Mesothelial cell of epicardium (in vitro differentiated cells): ENCODE measurements at regions not wholly inside any gene's neighbourhood (a gene's known extent, or its start where the extent isn't known, plus 50 kb on each side); places are given as distances from the start of the nearest gene placed in this dataset.

Source experiments
- DNase-seq, 2 experiments: peaks; one replicate each; pipeline ENCODE4 v3.0.0; 2021; ENCODE audit warnings: low spot score in 2 of 2; ENCODE audit not compliant: unreplicated experiment in 2 of 2
- H3K27ac Mint-ChIP-seq: 2 replicates; pipeline ENCODE4 v1.8.0; 2021; ENCODE audit warnings: mixed read lengths
- H3K27me3 Mint-ChIP-seq: 2 replicates; pipeline ENCODE4 v1.8.0; 2021; ENCODE audit warnings: low read depth, mixed read lengths
- H3K36me3 Mint-ChIP-seq: 2 replicates; pipeline ENCODE4 v1.8.0; 2021; ENCODE audit warnings: mixed read lengths
- H3K4me1 Mint-ChIP-seq: 2 replicates; pipeline ENCODE4 v1.8.0; 2021; ENCODE audit warnings: mixed read lengths
- H3K4me3 Mint-ChIP-seq: 2 replicates; pipeline ENCODE4 v1.8.0; 2021; ENCODE audit warnings: mild to moderate bottlenecking, moderate library complexity, mixed read lengths
- H3K9me3 Mint-ChIP-seq: 2 replicates; pipeline ENCODE4 v1.8.0; 2021; ENCODE audit warnings: mixed read lengths
- TF ChIP-seq, protein P1 (sequence below): fragments of 200-600 bp; sonication (generic); IDR thresholded peaks from one replicate; pipeline ENCODE4 v1.5.0; 2021; ENCODE audit warnings: antibody characterized with exemption; ENCODE audit not compliant: unreplicated experiment

DNA sequence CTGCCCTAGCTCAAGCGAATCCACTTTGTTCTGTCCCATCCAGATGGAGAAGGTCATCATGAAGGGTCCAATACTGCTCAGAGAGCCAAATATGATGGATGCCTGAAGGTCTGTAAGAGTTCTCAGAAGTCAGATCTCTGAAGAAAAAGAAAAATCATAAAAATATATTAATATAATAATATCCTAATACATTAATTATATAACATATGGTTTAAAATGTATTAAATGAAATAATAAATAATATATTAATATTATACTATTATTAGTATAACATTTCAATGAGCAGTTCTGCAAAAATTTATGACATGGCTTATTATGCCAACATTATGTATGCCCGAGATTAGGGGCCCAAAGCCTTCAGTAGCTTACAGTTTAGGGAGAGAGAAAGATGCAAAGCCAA is 78.2 kb upstream of the GPR12 start:
- Mint-ChIP-seq H3K9me3 (peaks cover under 1% of the 10 kb centered on the region), H3K4me3 (no peak overlapping the region), H3K4me1 (no peaks in the 10 kb centered on the region), H3K27me3 (peaks cover 53% of the 10 kb centered on the region), H3K36me3 (no peaks in the 10 kb centered on the region), H3K27ac (no peak overlapping the region)
- DNase-seq = no peak
- TF ChIP-seq, protein P1, sequence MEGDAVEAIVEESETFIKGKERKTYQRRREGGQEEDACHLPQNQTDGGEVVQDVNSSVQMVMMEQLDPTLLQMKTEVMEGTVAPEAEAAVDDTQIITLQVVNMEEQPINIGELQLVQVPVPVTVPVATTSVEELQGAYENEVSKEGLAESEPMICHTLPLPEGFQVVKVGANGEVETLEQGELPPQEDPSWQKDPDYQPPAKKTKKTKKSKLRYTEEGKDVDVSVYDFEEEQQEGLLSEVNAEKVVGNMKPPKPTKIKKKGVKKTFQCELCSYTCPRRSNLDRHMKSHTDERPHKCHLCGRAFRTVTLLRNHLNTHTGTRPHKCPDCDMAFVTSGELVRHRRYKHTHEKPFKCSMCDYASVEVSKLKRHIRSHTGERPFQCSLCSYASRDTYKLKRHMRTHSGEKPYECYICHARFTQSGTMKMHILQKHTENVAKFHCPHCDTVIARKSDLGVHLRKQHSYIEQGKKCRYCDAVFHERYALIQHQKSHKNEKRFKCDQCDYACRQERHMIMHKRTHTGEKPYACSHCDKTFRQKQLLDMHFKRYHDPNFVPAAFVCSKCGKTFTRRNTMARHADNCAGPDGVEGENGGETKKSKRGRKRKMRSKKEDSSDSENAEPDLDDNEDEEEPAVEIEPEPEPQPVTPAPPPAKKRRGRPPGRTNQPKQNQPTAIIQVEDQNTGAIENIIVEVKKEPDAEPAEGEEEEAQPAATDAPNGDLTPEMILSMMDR = no peak

DNA sequence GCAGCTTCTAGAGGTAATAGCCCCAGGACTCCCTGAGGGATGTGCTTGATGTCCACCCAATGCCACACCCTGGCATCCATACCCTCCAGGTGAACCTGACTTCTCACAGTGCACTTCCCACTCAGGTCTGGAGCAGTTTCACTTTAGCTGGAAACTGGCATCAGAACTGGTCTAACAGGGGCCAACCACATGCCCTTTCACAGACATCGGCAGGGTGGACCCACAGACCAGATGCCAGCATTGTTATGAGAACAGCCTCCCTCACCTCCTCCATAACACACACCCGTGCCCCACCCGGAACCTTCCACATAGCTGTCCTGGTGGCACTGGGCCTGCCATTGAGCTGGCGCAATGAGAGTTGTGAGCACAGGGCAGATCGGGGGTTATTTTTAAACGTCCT is 77.4 kb upstream of the GPR12 start:
- TF ChIP-seq, protein P1 = no peak
- Mint-ChIP-seq H3K9me3 (no peaks in the 10 kb centered on the region), H3K4me1 (no peaks in the 10 kb centered on the region), H3K27ac (no peak overlapping the region), H3K27me3 (peaks cover 53% of the 10 kb centered on the region), H3K4me3 (no peak overlapping the region), H3K36me3 (no peaks in the 10 kb centered on the region)
- DNase-seq = no peak

DNA sequence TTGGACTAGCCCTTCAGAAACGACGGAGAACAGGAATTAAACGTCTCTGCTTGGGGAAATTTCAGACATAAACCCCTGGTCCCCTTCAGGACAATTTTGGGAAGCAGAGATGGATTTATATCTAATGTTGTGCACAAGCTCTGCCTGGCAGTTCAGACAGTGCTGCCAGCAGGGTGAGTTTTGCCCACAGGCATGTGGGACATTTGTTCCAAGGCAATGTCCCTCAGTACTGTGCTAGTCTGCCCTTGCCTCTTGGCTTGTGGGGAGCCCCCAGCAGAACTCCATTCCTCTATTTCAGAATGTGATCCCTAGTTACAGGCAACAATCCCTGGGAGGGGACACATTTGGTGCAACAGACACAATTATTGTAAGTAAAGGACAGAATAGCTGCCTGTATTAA is 76.5 kb upstream of the GPR12 start:
- TF ChIP-seq, protein P1 = no peak
- H3K4me1 Mint-ChIP-seq = no peaks in the 10 kb centered on the region
- no peak overlapping the region for H3K4me3 Mint-ChIP-seq
- no peak overlapping the region for H3K27ac Mint-ChIP-seq
- no peaks in the 10 kb centered on the region for H3K9me3 Mint-ChIP-seq
- H3K27me3 Mint-ChIP-seq = peaks cover 53% of the 10 kb centered on the region
- no peak for DNase-seq
- no peaks in the 10 kb centered on the region for H3K36me3 Mint-ChIP-seq

DNA sequence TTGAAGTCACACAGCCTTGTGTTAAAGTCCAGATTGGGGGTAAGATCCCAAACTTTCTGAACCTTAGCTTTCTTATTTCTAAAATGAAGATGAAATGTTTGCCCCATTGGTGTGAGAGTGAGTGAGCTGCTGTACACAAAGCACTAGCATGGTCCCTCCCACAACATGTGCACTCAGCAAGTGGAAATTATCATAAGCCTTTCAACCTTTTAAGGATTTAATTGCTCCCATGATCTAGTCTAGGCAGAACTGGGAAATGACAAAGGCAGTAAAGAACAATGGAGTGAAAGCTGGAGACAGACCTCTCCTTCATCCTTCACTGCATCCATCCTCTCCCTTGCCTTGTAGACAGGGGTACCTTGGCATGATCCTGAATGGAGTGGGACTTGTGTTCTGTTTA is 76.0 kb upstream of the GPR12 start:
- Mint-ChIP-seq H3K4me1 (no peaks in the 10 kb centered on the region), H3K9me3 (no peaks in the 10 kb centered on the region), H3K27ac (no peak overlapping the region), H3K36me3 (no peaks in the 10 kb centered on the region), H3K4me3 (no peak overlapping the region), H3K27me3 (peaks cover 52% of the 10 kb centered on the region)
- DNase-seq = no peak
- TF ChIP-seq, protein P1 = no peak

DNA sequence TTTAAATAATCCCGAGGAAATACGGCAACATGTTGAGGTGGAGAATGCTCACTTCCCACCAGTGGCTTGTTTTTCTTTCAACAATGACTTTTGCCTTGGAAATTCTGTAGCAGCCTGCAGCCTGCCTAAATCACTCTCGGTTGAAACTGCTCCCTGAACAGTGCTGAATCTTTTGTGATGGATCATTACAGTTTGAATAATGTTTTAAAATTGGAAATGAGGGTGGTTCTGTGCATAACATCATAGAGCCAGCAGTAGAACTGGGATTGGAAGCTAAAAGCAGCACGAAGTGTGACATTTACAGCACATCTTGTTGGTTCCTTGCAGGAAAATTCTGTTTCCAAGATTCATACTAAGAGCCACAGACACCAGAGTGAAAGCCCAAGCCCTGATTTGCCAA is 74.1 kb upstream of the GPR12 start:
- DNase-seq = no peak
- Mint-ChIP-seq H3K9me3 (no peaks in the 10 kb centered on the region), H3K27ac (no peak overlapping the region), H3K36me3 (no peaks in the 10 kb centered on the region), H3K27me3 (peaks cover 37% of the 10 kb centered on the region), H3K4me1 (no peaks in the 10 kb centered on the region), H3K4me3 (no peak overlapping the region)
- TF ChIP-seq, protein P1 = no peak

DNA sequence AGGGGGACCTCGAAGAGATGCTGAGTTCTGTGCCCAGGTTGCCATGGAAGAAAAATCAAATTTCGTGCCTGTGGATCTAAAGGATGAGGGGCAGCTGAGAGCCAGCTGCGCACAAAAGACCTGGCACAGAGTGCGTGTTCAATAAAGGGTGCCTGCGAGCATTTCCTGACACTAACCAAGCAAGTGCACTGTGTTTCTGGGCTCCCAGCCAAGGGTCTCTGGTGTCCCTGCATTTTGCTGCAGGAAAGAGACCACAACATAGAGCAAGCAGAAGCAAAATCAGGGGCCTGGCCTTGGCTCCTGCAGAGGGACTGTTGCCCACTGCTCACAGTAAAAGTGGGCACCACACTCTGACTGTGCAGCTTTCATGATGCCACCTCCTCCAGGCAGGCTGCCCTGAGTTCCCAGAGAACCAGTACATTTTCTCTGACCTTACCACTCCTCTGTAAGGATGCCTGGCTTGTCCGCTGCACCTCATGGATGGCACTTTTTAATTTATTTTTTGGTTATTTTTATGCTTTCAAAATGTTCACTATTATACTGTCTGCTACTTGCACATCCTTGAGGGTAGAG is 70.8 kb upstream of the GPR12 start:
- Mint-ChIP-seq H3K27ac (no peak overlapping the region), H3K36me3 (no peaks in the 10 kb centered on the region), H3K27me3 (peaks cover 16% of the 10 kb centered on the region), H3K4me1 (no peaks in the 10 kb centered on the region), H3K9me3 (no peaks in the 10 kb centered on the region), H3K4me3 (no peak overlapping the region)
- no peak for DNase-seq
- TF ChIP-seq, protein P1 = no peak
